GM19035 (cell line): ENCODE measurements at regions not wholly inside any gene's neighbourhood (a gene's known extent, or its start where the extent isn't known, plus 50 kb on each side); places are given as distances from the start of the nearest gene placed in this dataset.

Experiments
- ATAC-seq: cut with Tn5 transposase; IDR thresholded peaks from one replicate; pipeline ENCODE4 v1.9.1; 2021; ENCODE audit not compliant: unreplicated experiment

DNA sequence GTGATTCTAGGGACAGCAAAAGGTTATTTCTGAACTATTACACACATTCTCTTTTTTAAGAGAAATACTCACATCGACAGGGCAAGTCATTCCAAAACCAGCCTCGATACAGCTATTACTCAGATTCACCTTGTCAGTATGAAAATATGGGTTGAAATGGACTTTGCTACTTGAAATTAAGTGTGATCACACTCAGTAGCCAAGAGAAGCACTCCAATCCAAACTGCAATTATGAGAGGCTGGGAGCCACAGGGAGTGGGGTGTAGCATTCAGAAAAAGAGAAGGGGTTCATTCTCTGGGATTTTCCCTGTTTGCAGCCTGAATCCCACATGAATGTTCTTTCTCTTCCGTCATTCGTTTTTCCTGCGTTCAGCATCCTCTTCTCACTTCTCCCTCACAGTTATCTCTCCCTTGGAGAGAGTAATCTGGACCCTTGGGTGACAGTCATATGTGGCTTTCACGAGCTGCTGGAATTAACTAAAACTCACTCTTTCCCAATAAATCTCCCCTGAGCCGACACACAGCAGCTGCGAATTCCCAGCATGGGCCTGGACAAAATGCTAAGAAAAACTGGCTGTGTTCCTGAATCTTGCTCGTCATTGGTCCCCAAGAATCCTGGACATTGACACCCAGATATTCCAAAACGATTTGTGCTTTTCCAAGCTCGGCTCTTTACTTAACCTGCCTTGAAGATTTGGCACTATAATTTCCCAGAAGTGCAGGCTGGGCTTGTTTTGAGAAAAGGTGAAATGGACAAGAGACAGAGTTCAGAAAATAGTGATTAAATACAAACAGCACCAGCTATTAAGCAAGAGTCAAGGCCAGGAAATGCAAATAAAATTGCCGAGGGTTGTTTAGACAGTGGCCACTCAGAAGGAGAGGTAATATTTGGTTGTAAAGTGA, 199.5 kb upstream of the PLEKHG7 start:
- peak; percentile 63 for ATAC-seq

DNA sequence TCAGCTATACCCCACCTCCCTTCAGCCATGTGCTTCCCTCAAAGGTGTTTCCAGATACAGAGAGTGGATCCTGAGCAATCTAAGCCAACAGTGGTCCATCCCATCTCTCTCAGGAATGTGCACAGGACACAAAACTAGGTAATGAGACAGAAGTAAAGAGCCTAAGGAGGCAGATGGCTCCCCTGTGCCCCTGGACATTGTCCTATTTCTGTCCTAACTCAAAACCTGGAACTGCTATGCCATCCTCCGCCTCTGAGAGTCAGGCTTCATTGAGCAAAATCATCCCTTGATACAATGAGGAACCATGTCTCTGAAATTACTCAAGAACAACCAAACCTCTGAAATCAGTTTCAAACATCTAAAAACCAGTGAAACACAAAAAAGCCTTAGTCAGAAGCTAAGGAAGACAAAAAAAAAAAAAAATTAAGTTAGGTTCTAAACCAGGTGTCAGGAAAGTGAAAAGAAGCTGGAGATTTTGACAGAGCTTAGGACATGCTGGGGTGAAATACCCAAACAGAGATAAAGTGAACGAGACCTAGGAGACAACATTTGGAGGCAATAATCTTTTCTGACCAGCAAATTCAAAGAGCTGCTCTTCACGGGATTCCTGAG, 200.3 kb upstream of the PLEKHG7 start:
- peak; percentile 48 for ATAC-seq

DNA sequence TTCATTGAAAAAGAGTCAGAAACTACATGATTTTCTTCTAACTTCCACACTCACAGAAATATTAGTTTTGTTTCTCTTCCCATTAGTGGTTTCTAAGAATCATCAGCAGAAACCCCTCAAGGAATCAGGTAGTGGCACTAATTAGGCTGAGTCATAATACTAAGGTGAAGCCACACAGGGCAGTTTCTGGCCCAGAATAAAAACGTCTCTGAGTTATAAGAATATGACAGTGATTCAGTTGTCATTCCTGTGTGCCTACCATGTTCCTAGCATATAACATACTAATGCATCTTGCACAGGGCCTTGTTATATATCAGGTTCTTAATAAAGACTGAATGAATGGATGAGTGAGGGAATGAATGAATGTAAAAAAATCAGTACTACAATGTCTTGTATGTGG, 206.0 kb upstream of the PLEKHG7 start:
- no peak for ATAC-seq

DNA sequence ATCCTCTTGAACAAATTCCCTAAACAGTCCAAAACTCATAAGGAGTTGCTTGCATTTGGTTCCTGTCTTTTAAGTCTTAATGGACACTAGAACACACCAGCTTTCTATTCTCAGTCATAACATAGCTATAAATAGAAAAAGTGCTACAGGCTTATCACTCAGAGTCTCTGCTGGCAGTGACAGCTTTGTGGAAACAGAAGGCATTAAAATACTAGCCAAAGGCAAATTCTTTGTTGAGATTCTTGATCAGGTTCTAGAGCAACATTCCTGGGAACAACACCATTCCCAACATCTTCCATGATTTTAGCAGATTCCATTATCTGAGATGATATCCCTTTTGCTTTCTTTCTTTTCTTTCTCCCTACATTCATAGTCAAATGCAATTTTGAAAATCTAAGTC, 207.7 kb upstream of the PLEKHG7 start:
- no peak for ATAC-seq

DNA sequence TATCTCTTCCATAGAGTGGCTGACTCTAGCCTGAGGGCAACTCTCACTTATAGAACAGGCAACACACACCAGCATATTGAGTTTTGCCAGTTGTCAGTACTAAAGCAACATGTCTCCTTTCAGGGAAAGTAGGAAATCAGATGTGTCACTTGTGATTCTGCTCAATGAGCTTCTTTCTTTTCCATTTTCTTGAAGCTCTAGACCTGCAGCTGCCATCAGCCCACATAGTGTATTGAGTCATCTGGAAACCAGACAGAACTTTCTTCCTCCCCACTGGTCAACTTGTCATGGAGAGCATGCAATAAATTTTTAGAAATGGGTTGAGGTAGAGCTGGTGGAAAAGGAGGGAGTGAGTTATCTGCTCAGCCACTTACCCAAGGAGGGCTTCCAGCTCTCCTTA, 209.0 kb upstream of the PLEKHG7 start:
- peak; percentile 73 for ATAC-seq

DNA sequence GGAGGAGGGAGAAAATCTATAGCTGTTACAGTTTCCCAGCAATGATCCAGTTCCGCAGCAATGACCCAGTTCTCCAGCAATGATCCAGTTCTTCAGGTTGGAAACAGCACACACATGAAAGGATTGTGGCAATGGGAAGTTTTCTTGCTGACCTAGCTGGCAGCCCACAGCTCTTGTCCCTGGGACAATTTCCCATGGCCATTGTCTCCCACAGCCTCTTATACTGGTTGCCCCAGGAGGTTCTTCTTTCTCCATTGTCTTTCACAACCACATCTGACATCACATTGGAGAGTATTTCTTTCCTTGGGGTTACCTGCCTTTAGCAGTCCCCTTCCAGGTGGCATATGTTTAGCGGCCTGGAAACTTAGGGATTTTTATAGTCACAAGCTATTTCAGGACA, 209.8 kb upstream of the PLEKHG7 start:
- ATAC-seq = no peak

DNA sequence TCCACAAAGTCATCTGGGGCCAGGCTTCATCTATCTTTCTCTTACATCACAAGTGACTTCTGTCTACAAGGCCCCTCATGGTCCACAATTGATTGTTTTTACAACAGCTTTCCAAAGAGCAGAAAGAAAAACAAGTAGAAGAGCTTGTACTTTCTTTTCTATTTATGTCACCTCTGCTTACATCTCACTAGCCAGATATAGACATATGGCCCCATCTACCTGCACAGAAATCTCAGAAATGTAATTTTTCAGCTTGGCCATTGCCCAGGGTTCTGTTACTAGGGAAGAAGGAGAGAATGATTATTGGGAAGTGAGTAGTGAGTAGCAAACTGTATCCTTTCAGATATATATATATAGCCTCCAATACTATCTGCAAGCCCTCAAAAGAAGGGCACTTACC, 210.5 kb upstream of the PLEKHG7 start:
- ATAC-seq = no peak

DNA sequence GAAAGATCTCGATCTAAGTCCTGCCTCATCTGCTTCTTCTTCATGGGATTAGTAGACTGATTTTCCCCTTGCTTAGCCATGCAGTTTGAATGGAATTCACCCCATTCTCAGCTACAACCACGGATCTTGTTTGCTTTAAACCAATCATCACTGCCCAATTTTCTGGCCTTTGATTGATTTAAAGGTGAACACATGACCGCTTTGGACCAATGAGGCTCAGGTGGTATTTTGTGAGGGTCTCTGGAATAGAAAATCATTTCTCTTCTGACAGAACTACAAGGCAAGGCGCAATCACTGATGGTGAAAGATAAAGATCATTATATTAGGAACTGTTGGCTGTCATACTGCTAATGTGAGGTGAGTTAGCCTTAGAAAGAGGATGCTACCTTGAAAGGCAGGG, 213.0 kb upstream of the PLEKHG7 start:
- no peak for ATAC-seq

DNA sequence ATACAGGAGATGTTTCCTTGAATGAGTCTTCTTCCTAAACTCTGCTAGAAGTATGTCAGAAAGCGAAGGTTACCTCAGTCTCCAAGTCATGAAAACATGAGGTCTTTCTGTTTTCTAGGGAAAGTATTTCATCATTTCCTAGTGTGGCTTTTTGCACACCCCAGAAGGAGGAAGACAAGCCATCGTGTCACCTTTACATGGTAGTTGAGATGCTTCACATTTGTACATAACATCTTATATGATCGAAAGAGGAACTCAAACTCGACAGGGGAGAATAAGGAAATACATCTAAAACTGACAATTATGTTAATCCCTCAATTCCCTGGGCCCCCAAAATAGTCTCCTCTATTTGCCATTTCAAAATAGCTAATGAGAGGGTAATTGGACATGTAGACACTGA, 214.1 kb upstream of the PLEKHG7 start:
- no peak for ATAC-seq

DNA sequence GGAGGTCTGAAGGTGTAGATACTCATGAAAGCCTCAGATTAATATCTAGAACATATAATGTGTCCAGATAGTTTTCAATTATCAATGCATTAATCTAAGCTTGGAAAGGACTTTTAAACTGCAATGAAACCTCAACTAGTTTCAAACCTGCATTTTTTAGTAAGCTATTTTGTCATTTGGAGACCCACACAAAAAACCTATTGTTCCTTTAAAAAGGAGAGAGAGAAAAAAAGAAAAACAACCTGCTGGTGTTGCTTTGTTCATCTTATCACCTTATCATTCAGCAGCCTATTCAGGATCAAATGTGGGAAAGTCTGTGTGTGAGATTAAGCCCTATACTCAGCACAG, 215.7 kb upstream of the PLEKHG7 start:
- no peak for ATAC-seq

DNA sequence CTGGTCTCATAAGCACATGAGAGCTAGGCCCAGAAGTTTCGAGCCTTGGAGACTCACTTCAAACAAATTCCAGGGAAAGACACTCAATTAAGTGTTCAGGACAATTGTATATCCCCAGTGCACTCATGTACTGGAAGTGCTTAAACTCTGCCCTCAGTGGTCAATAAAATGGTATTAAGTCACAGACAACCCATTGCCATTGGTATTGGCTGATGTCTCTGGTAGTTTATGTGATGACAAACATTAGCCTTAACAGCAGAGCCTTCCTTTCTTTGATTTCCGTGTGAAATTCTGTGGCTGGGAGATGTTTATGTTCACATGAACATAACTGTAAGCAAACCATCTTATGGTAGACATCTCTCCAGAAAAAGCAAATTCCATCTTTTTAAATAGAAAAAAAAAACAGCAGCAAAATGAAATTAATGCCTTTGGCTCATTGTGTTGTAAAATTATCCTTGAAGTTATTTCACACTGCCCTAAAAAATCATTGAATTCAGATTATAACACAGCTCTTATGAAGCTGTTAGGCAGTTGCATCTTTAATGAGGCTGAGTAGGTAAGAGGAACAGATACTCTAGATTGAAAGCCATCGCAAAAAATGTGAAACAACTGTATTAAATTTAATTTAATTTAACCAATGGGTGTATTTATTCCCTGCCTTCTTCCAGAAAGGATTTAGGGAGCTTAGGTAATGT, 216.2 kb upstream of the PLEKHG7 start:
- no peak for ATAC-seq

DNA sequence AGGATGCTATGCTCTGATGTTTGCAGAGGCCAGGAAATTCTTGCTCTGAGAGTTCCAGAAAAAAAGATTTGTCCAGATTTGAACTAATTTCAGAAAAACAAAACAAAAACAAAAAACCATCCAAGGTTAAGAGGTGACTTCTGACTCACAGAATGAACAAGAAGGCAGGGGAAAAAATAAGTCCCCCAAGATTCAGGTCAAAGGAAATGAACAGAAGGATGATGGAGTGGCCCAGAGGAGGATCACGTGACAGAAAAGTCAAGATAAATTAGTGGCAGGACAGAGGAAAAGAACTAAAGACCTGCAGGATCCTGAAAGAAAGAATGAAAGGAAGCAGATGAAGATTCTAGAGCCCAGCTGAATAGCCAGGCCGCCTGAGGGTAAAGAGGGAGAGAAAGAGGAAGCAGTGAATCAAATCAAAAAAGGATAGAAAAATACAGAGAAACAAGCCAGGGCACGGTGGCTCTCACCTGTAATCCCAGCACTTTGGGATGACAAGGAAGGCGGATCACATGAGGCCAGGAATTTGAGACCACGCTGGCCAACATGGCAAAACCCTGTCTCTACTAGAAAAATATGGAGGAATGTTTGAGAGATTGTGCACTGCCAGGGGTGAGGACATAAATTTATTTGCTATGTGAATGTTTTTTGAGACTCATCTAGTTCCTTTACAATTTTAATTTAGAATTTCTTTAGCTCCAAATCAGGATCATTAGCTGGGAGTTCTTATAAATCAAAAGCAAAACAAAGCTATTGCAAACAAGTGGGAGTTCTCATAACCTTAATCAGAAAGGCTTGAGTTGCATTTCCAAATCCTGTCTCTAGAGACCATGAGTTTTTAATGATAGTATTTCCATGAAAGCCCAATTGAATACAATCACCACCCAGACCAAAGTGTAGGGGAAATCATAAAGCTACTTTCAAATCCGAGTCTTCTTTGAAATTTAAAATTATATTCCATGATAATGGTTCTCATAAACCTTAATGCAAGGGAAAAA, 217.1 kb upstream of the PLEKHG7 start:
- no peak for ATAC-seq

DNA sequence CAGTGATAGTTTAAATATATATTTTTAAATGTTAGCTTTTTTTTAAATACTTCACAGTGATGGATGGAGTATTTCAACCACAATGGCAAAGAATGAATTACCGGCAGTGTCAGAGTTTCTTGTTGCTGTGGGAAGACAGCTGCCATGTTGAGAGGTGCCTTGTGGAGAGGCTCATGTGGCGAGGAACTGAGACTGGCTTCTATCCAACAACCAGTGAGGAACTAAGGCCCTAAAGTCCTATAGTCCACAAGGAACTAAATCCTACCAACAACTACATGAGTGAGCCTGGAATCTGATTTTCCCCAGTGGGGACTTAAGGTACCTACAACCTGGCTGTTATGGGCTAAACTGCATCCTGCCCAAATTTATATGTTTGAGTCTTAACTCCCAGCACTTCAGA, 220.2 kb upstream of the PLEKHG7 start:
- ATAC-seq = no peak

DNA sequence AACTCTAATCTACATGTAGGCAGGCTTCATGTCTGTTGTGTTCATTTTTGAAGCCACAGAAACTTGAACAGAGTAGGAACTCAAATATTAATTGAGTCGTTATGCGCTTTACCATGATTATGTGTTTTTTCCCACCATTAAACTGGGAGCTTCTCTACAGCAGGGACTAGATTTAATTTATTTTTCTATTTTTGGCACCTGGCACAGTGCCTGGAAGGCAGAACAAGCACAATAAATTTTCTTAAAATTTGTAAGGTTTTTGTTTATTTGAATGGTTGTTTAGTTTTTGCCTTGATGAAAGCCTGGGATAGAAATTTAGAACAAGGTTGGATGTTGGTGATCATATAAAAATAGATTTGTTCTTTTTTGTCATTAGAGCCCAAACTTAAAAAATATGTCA, 221.7 kb upstream of the PLEKHG7 start:
- ATAC-seq = no peak

DNA sequence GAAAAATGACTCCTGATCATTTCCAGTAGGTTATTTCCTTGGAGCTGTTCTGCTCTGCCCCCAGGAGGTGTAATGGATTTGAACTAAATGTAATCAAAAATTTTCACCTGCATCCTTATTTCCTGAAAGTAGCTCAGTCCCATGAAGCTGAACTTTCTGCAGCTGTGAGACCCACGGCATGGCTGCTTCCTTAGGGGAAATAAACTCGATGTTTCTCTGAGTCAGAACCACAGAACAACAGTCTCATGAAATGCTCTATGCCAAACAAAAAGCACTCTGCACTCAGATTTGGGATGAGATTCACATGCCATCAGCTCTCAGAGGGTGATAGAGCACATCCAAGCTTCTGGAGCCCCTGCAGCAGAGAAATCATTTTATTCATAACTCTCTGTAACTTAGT, 224.1 kb upstream of the PLEKHG7 start:
- no peak for ATAC-seq

DNA sequence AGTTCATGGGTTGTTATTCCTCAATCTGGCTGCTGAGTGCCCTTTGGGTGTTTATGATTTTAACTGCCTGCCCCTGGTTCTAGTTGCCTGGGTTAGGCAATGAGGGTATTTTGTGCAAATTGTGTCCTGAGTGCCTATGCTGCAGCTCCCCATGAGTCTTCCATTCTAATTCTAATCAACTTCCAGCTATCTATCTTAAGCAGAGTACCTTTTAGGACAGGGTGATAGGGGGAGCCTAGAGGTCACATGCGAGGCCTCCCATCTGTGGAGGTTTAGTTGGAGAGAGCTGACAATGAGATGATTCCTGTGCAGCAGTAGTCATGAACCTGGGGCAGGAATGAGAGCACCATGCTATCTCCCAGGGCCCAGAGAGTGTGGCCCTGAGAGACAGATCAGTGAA, 225.9 kb upstream of the PLEKHG7 start:
- no peak for ATAC-seq

DNA sequence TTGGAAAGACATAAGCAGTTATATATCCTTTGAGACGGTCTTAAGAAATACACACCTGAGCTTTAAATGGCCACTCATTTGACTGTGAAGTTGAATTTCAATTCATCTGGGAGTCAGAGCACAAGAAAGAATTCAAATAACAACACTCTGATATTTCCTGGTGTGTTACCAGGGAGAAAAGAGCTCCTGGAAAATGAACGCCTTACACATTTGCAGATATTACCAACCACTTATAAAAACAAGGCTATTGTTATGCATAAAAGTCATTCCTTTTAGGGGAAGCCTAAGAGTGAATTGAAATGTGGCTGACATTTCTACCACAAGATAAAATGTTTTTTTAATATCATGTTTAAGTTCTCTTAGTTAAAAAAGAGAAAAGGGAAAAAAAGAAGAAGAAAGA, 229.2 kb upstream of the PLEKHG7 start:
- no peak for ATAC-seq

DNA sequence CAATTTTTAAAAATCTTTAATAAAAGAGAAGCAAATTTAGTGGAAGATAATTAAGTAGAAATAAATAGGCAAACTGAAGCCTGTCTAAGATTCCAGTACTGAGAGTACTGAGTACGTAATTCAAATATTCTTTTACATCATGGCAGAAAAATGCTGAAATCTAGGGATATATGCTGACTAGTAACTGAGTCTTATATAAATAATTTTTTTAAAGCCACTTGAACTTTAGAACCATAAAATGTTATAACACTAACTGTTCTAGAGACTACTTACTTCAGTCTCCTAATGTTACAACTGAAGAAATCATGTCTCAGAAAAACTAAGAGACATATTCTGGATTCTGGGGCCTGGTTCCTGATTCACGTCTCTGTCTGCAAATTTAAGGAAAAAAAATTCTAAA, 230.6 kb upstream of the PLEKHG7 start:
- no peak for ATAC-seq

DNA sequence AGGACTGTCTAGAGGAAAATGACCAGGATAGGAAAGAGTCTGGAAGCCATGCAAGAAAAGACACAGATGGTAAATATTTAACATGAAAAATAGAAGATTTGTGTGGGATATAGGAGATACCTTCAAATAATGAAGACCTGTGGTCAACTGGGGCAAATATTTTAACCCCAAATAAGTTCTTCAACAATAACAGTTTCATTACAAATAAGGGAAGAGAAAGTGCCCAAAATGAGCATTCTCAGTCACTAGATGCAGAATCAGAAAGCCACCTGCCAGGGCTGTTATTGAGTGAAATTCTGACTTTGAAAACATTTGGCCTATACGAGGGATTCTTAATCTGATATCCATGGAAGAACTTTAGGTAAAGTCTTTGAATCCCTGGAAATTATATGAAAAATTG, 231.2 kb upstream of the PLEKHG7 start:
- ATAC-seq = peak; percentile 44

DNA sequence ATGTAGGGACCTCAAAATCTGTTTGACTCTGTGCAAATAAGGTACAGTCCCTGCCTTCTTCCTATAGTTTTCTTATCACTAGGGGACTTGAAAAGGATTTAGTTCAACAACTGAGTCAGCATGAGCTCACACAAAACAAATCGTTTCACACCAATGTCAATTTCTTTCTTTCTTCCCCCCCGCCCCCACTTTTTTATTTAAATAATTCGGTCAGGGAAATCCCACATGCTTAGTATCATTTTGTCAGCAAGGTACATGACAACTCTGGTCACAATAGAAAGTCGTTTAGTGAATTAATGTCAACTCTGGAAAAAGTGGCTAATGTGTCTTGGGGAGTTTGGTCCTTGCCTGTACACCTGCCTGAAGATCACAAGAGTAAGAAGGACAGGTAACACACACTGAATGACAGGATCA, 232.2 kb upstream of the PLEKHG7 start:
- ATAC-seq = peak; percentile 39

DNA sequence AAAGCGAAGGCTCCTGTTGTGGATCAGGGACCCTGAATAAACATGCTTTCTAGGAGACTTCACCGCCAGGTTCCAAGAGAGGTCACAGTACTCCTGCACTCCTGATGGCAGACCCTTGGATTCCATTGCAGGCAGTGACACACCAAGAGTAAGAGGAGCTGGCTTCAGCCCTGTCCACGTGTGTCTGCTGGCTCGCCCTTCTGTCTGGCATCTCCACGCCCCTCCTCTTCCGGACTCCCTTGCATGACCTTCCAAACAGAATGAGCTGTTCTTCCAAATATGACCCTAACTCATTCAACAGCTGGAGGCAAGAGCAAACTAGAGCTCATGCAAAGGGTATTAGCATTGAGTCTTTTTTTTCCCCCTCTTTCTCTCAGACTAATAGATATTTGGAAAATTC, 233.0 kb upstream of the PLEKHG7 start:
- ATAC-seq = no peak
